ENCODE measurements at regions not wholly inside any gene's neighbourhood (a gene's known extent, or its start where the extent isn't known, plus 50 kb on each side); places are given as distances from the start of the nearest gene placed in this dataset.

GRCh38 chr4:63269156-63269555 lies 1140.1 kb downstream of the TECRL start:
- WGBS: 97% methylated on average over 1 of the region's 1 CpG
- no peak for DNase-seq (ENCODE audit: low read depth in 6 of 9, low spot score in 9 of 9)
- Histone ChIP-seq H3K36me3 (ENCODE audit: control insufficient read depth in 2 of 2, insufficient read depth in 2 of 2, low read length in 1 of 2) (no peaks in the 10 kb centered on the region), H3K4me3 (ENCODE audit: low read length in 2 of 2) (no peak overlapping the region), H3K27ac (ENCODE audit: low read depth in 1 of 2, low read length in 1 of 2) (no peak overlapping the region), H3K4me1 (ENCODE audit: control insufficient read depth in 2 of 2, insufficient read depth in 2 of 2, low read length in 2 of 2) (no peaks in the 10 kb centered on the region), H3K9me3 (ENCODE audit: control insufficient read depth in 2 of 2, insufficient read depth in 1 of 2, low read length in 1 of 2) (peaks cover 0 to 4% of the 10 kb centered on the region in 2 donors), H3K27me3 (ENCODE audit: control insufficient read depth in 2 of 2, insufficient read depth in 1 of 2, low read length in 1 of 2) (no peaks in the 10 kb centered on the region)

GRCh38 chr4:63233671-63234070 lies 1175.6 kb downstream of the TECRL start:
- 86% methylated on average over 1 of the region's 1 CpG for WGBS
- DNase-seq (ENCODE audit: low read depth in 6 of 9, low spot score in 9 of 9): no peak
- H3K4me1 ChIP-seq (ENCODE audit: control insufficient read depth in 2 of 2, insufficient read depth in 2 of 2, low read length in 2 of 2): no peaks in the 10 kb centered on the region

GRCh38 chr4:63232058-63232457 lies 1177.2 kb downstream of the TECRL start:
- no peak for DNase-seq (ENCODE audit: low read depth in 6 of 9, low spot score in 9 of 9)
- H3K9me3 ChIP-seq (ENCODE audit: control insufficient read depth in 2 of 2, insufficient read depth in 1 of 2, low read length in 1 of 2): no peaks in the 10 kb centered on the region
- WGBS: 93% methylated on average over 1 of the region's 1 CpG
- no peaks in the 10 kb centered on the region for H3K4me1 ChIP-seq (ENCODE audit: control insufficient read depth in 2 of 2, insufficient read depth in 2 of 2, low read length in 2 of 2)
- no peak overlapping the region for H3K27ac ChIP-seq (ENCODE audit: low read depth in 1 of 2, low read length in 1 of 2)
- no peaks in the 10 kb centered on the region for H3K27me3 ChIP-seq (ENCODE audit: control insufficient read depth in 2 of 2, insufficient read depth in 1 of 2, low read length in 1 of 2)
- no peak overlapping the region for H3K4me3 ChIP-seq (ENCODE audit: low read length in 2 of 2)
- H3K36me3 ChIP-seq (ENCODE audit: control insufficient read depth in 2 of 2, insufficient read depth in 2 of 2, low read length in 1 of 2): no peaks in the 10 kb centered on the region

More at GRCh38 chr4:63233671-63234070, 1175.6 kb downstream of the TECRL start:
- Histone ChIP-seq H3K36me3 (ENCODE audit: control insufficient read depth in 2 of 2, insufficient read depth in 2 of 2, low read length in 1 of 2) (no peaks in the 10 kb centered on the region), H3K4me3 (ENCODE audit: low read length in 2 of 2) (no peak overlapping the region), H3K27ac (ENCODE audit: low read depth in 1 of 2, low read length in 1 of 2) (no peak overlapping the region), H3K27me3 (ENCODE audit: control insufficient read depth in 2 of 2, insufficient read depth in 1 of 2, low read length in 1 of 2) (no peaks in the 10 kb centered on the region), H3K9me3 (ENCODE audit: control insufficient read depth in 2 of 2, insufficient read depth in 1 of 2, low read length in 1 of 2) (no peaks in the 10 kb centered on the region)

- peaks cover 1 to 4% of the 10 kb centered on the region in 2 donors for H3K9me3 ChIP-seq (ENCODE audit: control insufficient read depth in 2 of 2, insufficient read depth in 1 of 2, low read length in 1 of 2)
- H3K4me3 ChIP-seq (ENCODE audit: low read length in 2 of 2): no peak overlapping the region
- no peak for DNase-seq (ENCODE audit: low read depth in 6 of 9, low spot score in 9 of 9)
- 93% methylated on average over 1 of the region's 1 CpG for WGBS
- no peaks in the 10 kb centered on the region for H3K36me3 ChIP-seq (ENCODE audit: control insufficient read depth in 2 of 2, insufficient read depth in 2 of 2, low read length in 1 of 2)
- no peak overlapping the region for H3K27ac ChIP-seq (ENCODE audit: low read depth in 1 of 2, low read length in 1 of 2)
- no peaks in the 10 kb centered on the region for H3K4me1 ChIP-seq (ENCODE audit: control insufficient read depth in 2 of 2, insufficient read depth in 2 of 2, low read length in 2 of 2)
- H3K27me3 ChIP-seq (ENCODE audit: control insufficient read depth in 2 of 2, insufficient read depth in 1 of 2, low read length in 1 of 2): no peaks in the 10 kb centered on the region
These were observed 1183.0 kb downstream of the TECRL start for GRCh38 chr4:63226229-63226628.

- DNase-seq (ENCODE audit: low read depth in 6 of 9, low spot score in 9 of 9): no peak
- Histone ChIP-seq H3K27me3 (ENCODE audit: control insufficient read depth in 2 of 2, insufficient read depth in 1 of 2, low read length in 1 of 2) (no peaks in the 10 kb centered on the region), H3K36me3 (ENCODE audit: control insufficient read depth in 2 of 2, insufficient read depth in 2 of 2, low read length in 1 of 2) (no peaks in the 10 kb centered on the region), H3K27ac (ENCODE audit: low read depth in 1 of 2, low read length in 1 of 2) (no peak overlapping the region), H3K4me3 (ENCODE audit: low read length in 2 of 2) (no peak overlapping the region), H3K9me3 (ENCODE audit: control insufficient read depth in 2 of 2, insufficient read depth in 1 of 2, low read length in 1 of 2) (peaks cover 1 to 17% of the 10 kb centered on the region in 2 donors), H3K4me1 (ENCODE audit: control insufficient read depth in 2 of 2, insufficient read depth in 2 of 2, low read length in 2 of 2) (no peaks in the 10 kb centered on the region)
- 90% methylated on average over 3 of the region's 3 CpGs for WGBS
These were observed 1186.8 kb downstream of the TECRL start for GRCh38 chr4:63222466-63222865.

GRCh38 chr4:63221477-63221876 lies 1187.8 kb downstream of the TECRL start:
- WGBS: 88% methylated on average over 1 of the region's 1 CpG

GRCh38 chr4:63218856-63219255 lies 1190.4 kb downstream of the TECRL start:
- H3K4me3 ChIP-seq (ENCODE audit: low read length in 2 of 2): no peak overlapping the region
- WGBS: 84% methylated on average over 7 of the region's 7 CpGs
- H3K36me3 ChIP-seq (ENCODE audit: control insufficient read depth in 2 of 2, insufficient read depth in 2 of 2, low read length in 1 of 2): no peaks in the 10 kb centered on the region
- DNase-seq (ENCODE audit: low read depth in 6 of 9, low spot score in 9 of 9): no peak
- H3K9me3 ChIP-seq (ENCODE audit: control insufficient read depth in 2 of 2, insufficient read depth in 1 of 2, low read length in 1 of 2): peaks cover 0 to 13% of the 10 kb centered on the region in 2 donors
- no peaks in the 10 kb centered on the region for H3K4me1 ChIP-seq (ENCODE audit: control insufficient read depth in 2 of 2, insufficient read depth in 2 of 2, low read length in 2 of 2)
- no peak overlapping the region for H3K27ac ChIP-seq (ENCODE audit: low read depth in 1 of 2, low read length in 1 of 2)
- H3K27me3 ChIP-seq (ENCODE audit: control insufficient read depth in 2 of 2, insufficient read depth in 1 of 2, low read length in 1 of 2): no peaks in the 10 kb centered on the region

More at GRCh38 chr4:63221477-63221876, 1187.8 kb downstream of the TECRL start:
- H3K9me3 ChIP-seq (ENCODE audit: control insufficient read depth in 2 of 2, insufficient read depth in 1 of 2, low read length in 1 of 2): peaks cover 1 to 17% of the 10 kb centered on the region in 2 donors
- H3K27me3 ChIP-seq (ENCODE audit: control insufficient read depth in 2 of 2, insufficient read depth in 1 of 2, low read length in 1 of 2): no peaks in the 10 kb centered on the region
- DNase-seq (ENCODE audit: low read depth in 6 of 9, low spot score in 9 of 9): no peak
- H3K27ac ChIP-seq (ENCODE audit: low read depth in 1 of 2, low read length in 1 of 2): no peak overlapping the region
- no peaks in the 10 kb centered on the region for H3K4me1 ChIP-seq (ENCODE audit: control insufficient read depth in 2 of 2, insufficient read depth in 2 of 2, low read length in 2 of 2)
- no peak overlapping the region for H3K4me3 ChIP-seq (ENCODE audit: low read length in 2 of 2)
- no peaks in the 10 kb centered on the region for H3K36me3 ChIP-seq (ENCODE audit: control insufficient read depth in 2 of 2, insufficient read depth in 2 of 2, low read length in 1 of 2)

- Histone ChIP-seq H3K4me3 (ENCODE audit: low read length in 2 of 2) (no peak overlapping the region), H3K27me3 (ENCODE audit: control insufficient read depth in 2 of 2, insufficient read depth in 1 of 2, low read length in 1 of 2) (no peaks in the 10 kb centered on the region), H3K36me3 (ENCODE audit: control insufficient read depth in 2 of 2, insufficient read depth in 2 of 2, low read length in 1 of 2) (no peaks in the 10 kb centered on the region), H3K9me3 (ENCODE audit: control insufficient read depth in 2 of 2, insufficient read depth in 1 of 2, low read length in 1 of 2) (peaks cover 0 to 7% of the 10 kb centered on the region in 2 donors), H3K4me1 (ENCODE audit: control insufficient read depth in 2 of 2, insufficient read depth in 2 of 2, low read length in 2 of 2) (no peaks in the 10 kb centered on the region), H3K27ac (ENCODE audit: low read depth in 1 of 2, low read length in 1 of 2) (no peak overlapping the region)
- DNase-seq (ENCODE audit: low read depth in 6 of 9, low spot score in 9 of 9): no peak
These were observed 1195.2 kb downstream of the TECRL start for GRCh38 chr4:63214076-63214475.

GRCh38 chr4:63211776-63212479 lies 1197.3 kb downstream of the TECRL start:
- no peak for DNase-seq (ENCODE audit: low read depth in 6 of 9, low spot score in 9 of 9)
- H3K27ac ChIP-seq (ENCODE audit: low read depth in 1 of 2, low read length in 1 of 2): no peak overlapping the region
- H3K4me3 ChIP-seq (ENCODE audit: low read length in 2 of 2): no peak overlapping the region
- 87% methylated on average over 2 of the region's 2 CpGs for WGBS
- no peaks in the 10 kb centered on the region for H3K9me3 ChIP-seq (ENCODE audit: control insufficient read depth in 2 of 2, insufficient read depth in 1 of 2, low read length in 1 of 2)
- H3K4me1 ChIP-seq (ENCODE audit: control insufficient read depth in 2 of 2, insufficient read depth in 2 of 2, low read length in 2 of 2): no peaks in the 10 kb centered on the region
- no peaks in the 10 kb centered on the region for H3K36me3 ChIP-seq (ENCODE audit: control insufficient read depth in 2 of 2, insufficient read depth in 2 of 2, low read length in 1 of 2)
- no peaks in the 10 kb centered on the region for H3K27me3 ChIP-seq (ENCODE audit: control insufficient read depth in 2 of 2, insufficient read depth in 1 of 2, low read length in 1 of 2)

All from thymus (tissue), 11 donors.